Subcutaneous abdominal adipose tissue (tissue), 5 donors: ENCODE measurements at regions not wholly inside any gene's neighbourhood (a gene's known extent, or its start where the extent isn't known, plus 50 kb on each side); places are given as distances from the start of the nearest gene placed in this dataset.

Source experiments
- H3K27ac ChIP-seq: one replicate; pipeline ENCODE4 v1.7.0; 2013; ENCODE audit warnings: low read depth, mild to moderate bottlenecking, inconsistent platforms, low read length, moderate library complexity
- H3K27me3 ChIP-seq, 5 donors: one replicate each; pipeline ENCODE4 v1.7.0; 2013; ENCODE audit warnings: low read length in 5 of 5, inconsistent platforms in 1 of 5; ENCODE audit not compliant: control insufficient read depth in 5 of 5, insufficient read depth in 4 of 5
- H3K36me3 ChIP-seq, 5 donors: one replicate each; pipeline ENCODE4 v1.7.0; 2013; ENCODE audit warnings: low read length in 5 of 5; ENCODE audit not compliant: control insufficient read depth in 5 of 5, insufficient read depth in 5 of 5
- H3K4me1 ChIP-seq, 5 donors: one replicate each; pipeline ENCODE4 v1.7.0; 2013; ENCODE audit warnings: low read length in 5 of 5, mild to moderate bottlenecking in 3 of 5, moderate library complexity in 1 of 5; ENCODE audit not compliant: control insufficient read depth in 5 of 5, insufficient read depth in 5 of 5
- H3K4me3 ChIP-seq, 5 donors: one replicate each; pipeline ENCODE4 v1.7.0; 2013; ENCODE audit warnings: low read length in 5 of 5, low read depth in 1 of 5
- H3K9ac ChIP-seq, 5 donors: one replicate each; pipeline ENCODE4 v1.7.0; 2013; ENCODE audit warnings: low read length in 5 of 5, mild to moderate bottlenecking in 4 of 5, moderate library complexity in 3 of 5
- H3K9me3 ChIP-seq, 5 donors: one replicate each; pipeline ENCODE4 v1.7.0; 2013; ENCODE audit warnings: low read length in 5 of 5; ENCODE audit not compliant: control insufficient read depth in 5 of 5
- donor health status: healthy.
- donor health status: healthy.
- donor health status: healthy.
- donor health status: healthy.
- donor health status: healthy.

DNA sequence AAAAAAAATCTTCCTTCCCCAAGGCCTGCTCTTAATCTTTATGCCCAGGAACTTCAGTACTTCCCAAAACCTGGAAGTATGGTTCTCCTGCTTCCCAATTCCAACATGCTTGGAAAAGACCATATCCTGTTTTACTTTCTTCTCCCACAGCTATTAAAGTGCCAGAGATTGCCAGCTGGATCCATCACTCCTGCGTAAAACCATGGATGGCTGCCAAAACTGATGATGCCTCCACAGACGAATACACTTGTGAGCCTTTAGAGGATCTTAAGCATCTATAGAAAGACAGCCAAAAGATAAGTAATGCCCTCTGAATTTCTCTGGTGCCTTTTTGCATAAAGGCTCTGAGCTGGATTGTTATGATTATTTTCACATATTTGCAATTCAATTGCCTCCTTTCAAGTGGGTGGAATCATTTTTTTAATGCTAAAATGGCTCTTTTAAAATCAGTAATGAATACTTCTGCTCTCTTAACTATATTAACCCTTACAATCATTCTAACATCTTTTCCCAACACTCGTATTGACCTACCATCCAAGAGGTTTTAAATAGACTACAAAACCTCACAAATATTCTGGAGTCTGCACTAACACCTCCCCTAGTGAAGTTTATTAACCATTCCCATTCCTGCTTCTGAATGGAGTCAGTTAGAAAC, 1807.8 kb downstream of the BRINP3 start:
- H3K36me3 ChIP-seq: no peaks in the 10 kb centered on the region
- no peak overlapping the region for H3K9ac ChIP-seq
- H3K9me3 ChIP-seq: peaks cover 0 to 10% (median 0%) of the 10 kb centered on the region in 5 donors
- H3K4me1 ChIP-seq: no peaks in the 10 kb centered on the region
- no peak overlapping the region for H3K4me3 ChIP-seq
- H3K27me3 ChIP-seq: no peaks in the 10 kb centered on the region
- no peak overlapping the region for H3K27ac ChIP-seq

DNA sequence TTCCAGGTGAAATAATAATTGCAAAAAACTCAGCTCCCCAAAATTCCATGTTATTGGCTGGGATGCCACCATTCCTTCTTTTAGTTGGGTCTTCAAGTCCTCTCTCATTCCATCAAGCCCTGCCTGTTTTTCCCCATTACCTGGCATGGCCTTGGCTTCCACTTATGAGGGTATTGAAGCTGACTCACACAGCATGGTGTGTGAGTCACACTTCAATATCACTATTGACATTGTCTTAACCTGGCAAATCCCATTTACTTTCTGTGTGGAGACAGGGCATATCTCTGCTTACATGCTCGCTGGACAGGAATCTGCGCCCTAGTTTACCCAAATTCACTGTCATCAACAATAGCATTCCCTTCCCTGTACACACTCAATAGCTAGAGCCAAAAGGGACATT, 1806.8 kb downstream of the BRINP3 start:
- Histone ChIP-seq H3K36me3 (no peaks in the 10 kb centered on the region), H3K27ac (no peak overlapping the region), H3K27me3 (no peaks in the 10 kb centered on the region), H3K4me3 (no peak overlapping the region), H3K4me1 (no peaks in the 10 kb centered on the region), H3K9me3 (peaks cover 0 to 10% (median 0%) of the 10 kb centered on the region in 5 donors), H3K9ac (no peak overlapping the region)

DNA sequence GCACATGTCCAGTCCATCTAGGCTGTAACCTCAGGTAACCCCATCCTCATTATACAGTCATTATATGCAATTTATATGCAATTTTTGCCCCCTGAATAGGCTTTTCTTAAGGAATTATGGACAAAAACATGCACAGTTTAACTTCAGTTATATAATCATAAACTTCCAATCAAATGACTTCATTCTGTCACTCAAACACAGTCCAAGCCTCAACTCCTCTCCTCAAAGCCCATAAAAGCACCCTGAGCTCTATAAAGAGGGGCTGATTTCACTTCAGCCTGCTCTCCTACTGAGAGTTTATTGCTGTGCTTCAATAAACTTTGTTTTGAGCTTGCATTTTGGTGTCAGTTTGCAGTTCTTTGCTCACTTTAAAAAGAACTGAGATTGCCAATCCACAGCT, 1805.5 kb downstream of the BRINP3 start:
- Histone ChIP-seq H3K4me1 (no peaks in the 10 kb centered on the region), H3K27ac (no peak overlapping the region), H3K27me3 (no peaks in the 10 kb centered on the region), H3K36me3 (no peaks in the 10 kb centered on the region), H3K4me3 (no peak overlapping the region), H3K9me3 (peaks cover 0 to 4% (median 0%) of the 10 kb centered on the region in 5 donors), H3K9ac (no peak overlapping the region)

DNA sequence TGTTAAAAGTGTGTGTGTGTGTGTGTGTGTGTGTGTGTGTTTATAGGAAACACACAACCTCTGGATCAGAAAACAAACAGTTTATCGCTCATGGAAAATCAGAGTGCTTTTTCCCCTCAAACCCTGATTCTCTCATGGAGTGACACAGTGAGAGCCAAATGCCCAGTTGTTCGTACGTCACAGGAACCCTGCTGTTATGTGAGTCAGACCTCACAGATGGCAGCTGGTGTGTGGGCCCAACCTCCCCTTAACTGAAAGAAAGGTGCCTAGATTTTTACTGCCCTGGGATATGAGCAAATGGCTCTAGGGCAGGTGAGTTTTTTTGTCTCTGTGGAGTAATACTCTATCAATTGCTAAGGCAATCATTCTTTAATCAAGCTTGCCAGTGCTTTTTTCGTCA, 1788.1 kb downstream of the BRINP3 start:
- no peaks in the 10 kb centered on the region for H3K36me3 ChIP-seq
- H3K27ac ChIP-seq: no peak overlapping the region
- H3K9me3 ChIP-seq: peaks cover 0 to 2% (median 0%) of the 10 kb centered on the region in 5 donors
- H3K9ac ChIP-seq: no peak overlapping the region
- no peak overlapping the region for H3K4me3 ChIP-seq
- H3K27me3 ChIP-seq: no peaks in the 10 kb centered on the region
- H3K4me1 ChIP-seq: no peaks in the 10 kb centered on the region

DNA sequence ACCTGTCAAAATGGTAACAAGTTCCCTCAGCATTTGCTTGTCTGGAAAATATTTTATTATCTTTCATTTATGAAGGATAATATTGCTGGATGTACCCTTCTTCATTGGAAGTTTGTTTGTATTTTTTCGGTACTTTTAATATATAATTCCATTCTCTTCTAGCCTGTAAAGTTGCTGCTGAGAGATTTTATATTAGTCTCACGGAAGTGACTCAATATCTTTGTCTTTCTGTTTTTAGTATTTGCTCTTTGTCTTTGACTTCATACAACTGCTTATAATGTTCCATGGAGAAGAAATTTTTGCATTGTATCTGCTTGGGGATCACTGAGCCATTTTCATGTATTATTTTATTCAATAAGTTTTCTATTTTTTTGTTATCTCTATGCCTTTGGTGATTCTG, 1777.5 kb downstream of the BRINP3 start:
- H3K4me3 ChIP-seq: no peak overlapping the region
- H3K27me3 ChIP-seq: no peaks in the 10 kb centered on the region
- peaks cover 0 to 9% (median 4%) of the 10 kb centered on the region in 5 donors for H3K9me3 ChIP-seq
- H3K4me1 ChIP-seq: no peaks in the 10 kb centered on the region
- no peaks in the 10 kb centered on the region for H3K36me3 ChIP-seq
- no peak overlapping the region for H3K27ac ChIP-seq
- no peak overlapping the region for H3K9ac ChIP-seq

DNA sequence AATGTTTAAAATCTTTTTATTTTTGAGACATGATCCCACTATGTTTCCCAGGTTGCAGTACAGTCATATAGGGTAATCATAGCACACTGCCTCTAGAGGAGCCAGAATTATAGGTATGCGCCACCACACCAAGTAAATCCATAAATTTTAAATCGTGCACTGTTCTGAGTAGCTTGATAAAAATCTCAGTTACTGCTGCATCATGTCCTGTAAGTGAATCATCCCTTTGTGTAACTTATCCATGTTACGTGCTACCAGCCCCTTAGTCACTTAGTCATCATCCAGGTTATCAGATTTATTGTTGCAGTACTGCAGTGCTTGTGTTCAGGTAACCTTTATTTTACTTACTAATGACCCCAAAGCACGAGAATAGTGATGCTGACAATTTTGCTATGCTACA, 1770.9 kb downstream of the BRINP3 start:
- H3K4me1 ChIP-seq: no peaks in the 10 kb centered on the region
- H3K9ac ChIP-seq: no peak overlapping the region
- no peak overlapping the region for H3K27ac ChIP-seq
- peaks cover 0 to 10% (median 2%) of the 10 kb centered on the region in 5 donors for H3K9me3 ChIP-seq
- no peaks in the 10 kb centered on the region for H3K27me3 ChIP-seq
- no peak overlapping the region for H3K4me3 ChIP-seq
- H3K36me3 ChIP-seq: no peaks in the 10 kb centered on the region

DNA sequence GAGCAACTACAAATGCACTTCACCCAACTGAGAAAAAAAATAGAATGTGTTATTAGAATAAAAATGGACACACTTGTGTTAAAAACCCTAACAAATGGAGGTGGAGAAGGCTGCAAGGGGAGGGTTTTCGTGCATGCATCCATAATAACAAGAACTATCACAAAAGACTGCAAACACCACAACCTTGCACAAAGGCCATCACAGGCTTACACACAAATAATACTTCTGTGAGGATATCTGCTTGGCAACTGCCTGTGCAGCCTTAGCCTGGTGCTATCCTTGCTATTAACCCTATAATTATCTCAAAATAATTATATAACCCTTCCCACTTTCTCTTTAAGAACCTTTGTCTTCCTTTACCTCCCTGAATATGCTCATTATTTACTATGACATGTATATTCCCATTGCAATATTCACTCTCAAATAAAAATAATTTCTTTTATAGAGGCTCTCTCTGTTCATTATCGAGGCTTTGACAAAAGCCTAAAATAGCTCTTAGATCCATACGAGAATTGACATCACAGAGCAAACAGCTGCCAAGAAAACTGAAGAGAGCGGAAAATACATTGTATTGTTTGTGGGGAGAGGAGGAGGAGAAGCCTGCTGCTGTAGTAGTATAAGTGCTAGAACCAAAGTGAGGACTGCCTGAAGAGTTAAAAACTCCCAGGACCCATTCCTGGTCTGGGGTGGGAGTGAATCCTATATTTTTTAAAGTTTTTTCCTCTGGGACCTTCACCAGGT, 1768.7 kb downstream of the BRINP3 start:
- no peaks in the 10 kb centered on the region for H3K4me1 ChIP-seq
- H3K9ac ChIP-seq: no peak overlapping the region
- H3K36me3 ChIP-seq: no peaks in the 10 kb centered on the region
- no peaks in the 10 kb centered on the region for H3K27me3 ChIP-seq
- H3K9me3 ChIP-seq: peaks cover 0 to 4% (median 0%) of the 10 kb centered on the region in 5 donors
- no peak overlapping the region for H3K4me3 ChIP-seq
- H3K27ac ChIP-seq: no peak overlapping the region

DNA sequence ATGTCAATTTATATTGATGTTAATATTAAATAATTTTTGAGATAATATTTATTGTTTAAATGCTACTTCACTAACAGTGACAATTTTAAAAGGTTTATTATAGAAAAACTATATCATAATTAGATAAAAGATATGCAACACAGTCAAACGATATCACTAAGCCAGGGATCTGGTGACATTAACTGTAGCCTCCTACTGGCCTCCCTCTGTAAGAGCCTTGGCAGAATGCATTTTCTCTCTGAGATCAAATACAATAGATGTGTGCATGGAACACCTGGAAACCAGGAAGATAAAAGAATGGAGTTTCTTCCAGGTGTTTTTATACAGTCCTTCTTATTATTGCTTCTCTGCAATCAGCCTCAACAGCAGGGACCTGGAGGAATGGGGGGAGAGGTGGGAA, 1762.1 kb downstream of the BRINP3 start:
- no peaks in the 10 kb centered on the region for H3K9me3 ChIP-seq
- H3K4me3 ChIP-seq: no peak overlapping the region
- no peaks in the 10 kb centered on the region for H3K4me1 ChIP-seq
- H3K9ac ChIP-seq: no peak overlapping the region
- no peaks in the 10 kb centered on the region for H3K36me3 ChIP-seq
- no peaks in the 10 kb centered on the region for H3K27me3 ChIP-seq
- no peak overlapping the region for H3K27ac ChIP-seq

DNA sequence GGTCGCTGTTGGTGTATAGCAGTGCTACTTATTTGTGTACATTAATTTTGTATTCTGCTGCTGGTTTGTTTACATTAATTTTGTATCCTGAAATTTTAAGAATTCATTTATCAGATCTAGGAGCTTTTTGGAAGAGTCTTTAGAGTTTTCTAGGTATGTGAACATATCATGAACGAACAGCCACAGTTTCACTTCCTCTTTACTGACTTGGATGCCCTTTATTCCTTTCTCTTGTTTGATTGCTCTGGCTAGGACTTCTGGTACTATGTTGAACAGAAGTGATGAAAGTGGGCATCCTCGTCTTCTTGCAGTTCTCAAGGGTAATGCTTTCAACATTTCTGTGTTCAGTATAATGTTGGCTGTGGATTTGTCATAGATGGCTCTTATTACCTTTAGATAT, 1757.9 kb downstream of the BRINP3 start:
- Histone ChIP-seq H3K4me3 (no peak overlapping the region), H3K4me1 (no peaks in the 10 kb centered on the region), H3K9me3 (no peaks in the 10 kb centered on the region), H3K36me3 (no peaks in the 10 kb centered on the region), H3K9ac (no peak overlapping the region), H3K27ac (no peak overlapping the region), H3K27me3 (no peaks in the 10 kb centered on the region)

DNA sequence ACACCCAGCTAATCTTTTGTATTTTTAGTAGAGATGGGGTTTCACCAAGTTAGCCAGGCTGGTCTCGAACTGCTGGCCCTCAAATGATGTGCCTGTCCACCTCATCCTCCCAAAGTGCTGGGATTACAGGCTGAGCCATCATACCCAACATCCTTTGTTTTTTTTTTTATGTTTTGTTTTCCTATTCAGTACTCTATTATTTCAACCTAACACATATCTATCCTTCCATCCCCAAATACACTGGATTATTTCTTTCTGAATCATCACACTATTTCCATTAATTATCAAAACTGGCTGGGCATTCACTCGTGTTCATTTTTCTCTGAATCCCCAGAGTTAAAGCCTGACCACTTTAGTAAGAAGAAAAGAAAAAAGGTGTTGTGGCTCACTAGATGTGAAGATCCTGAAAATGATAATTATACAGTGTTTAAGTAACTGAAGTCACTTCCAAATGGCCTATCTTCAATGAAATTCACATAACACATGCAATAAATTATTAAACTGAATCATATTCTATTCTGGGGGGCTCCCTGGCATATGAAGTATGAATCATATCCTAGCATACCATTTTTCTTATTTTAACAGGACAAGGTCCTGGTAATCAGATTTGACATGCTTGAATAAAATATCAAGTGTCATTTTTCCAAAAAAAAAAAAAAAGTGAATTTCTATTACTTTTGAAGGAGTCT, 1754.2 kb downstream of the BRINP3 start:
- Histone ChIP-seq H3K36me3 (no peaks in the 10 kb centered on the region), H3K9me3 (no peaks in the 10 kb centered on the region), H3K27ac (no peak overlapping the region), H3K27me3 (no peaks in the 10 kb centered on the region), H3K4me1 (no peaks in the 10 kb centered on the region), H3K4me3 (no peak overlapping the region), H3K9ac (no peak overlapping the region)
